SK-N-SH treated with all-trans-retinoic acid at 6 μM for 48 hours (cell line): ENCODE measurements at regions not wholly inside any gene's neighbourhood (a gene's known extent, or its start where the extent isn't known, plus 50 kb on each side); places are given as distances from the start of the nearest gene placed in this dataset.

Source experiments
- ATAC-seq: fragments of 200-7000 bp; cut with Tn5 transposase; 3 replicates; pipeline ENCODE4 v1.9.1; 2020; ENCODE audit warnings: mild to moderate bottlenecking, moderate library complexity
- ARNTL ChIP-seq: fragments of 450-650 bp; formaldehyde crosslinking; IDR thresholded peaks from 2 replicates; pipeline ENCODE4 v1.5.0; 2020; ENCODE audit warnings: low read depth, mild to moderate bottlenecking, moderate library complexity, borderline replicate concordance
- BACH2 ChIP-seq: fragments of 250-450 bp; sonication (Bioruptor Pico); IDR thresholded peaks from 2 replicates; pipeline ENCODE4 v1.9.0; 2021; ENCODE audit warnings: mild to moderate bottlenecking, borderline replicate concordance
- CSDC2 ChIP-seq: fragments of 250-450 bp; sonication (Bioruptor Pico); IDR thresholded peaks from 2 replicates; pipeline ENCODE4 v1.5.0; 2020; ENCODE audit warnings: mild to moderate bottlenecking, moderate library complexity
- ESRRG ChIP-seq: fragments of 250-450 bp; sonication (Bioruptor Pico); IDR thresholded peaks from 2 replicates; pipeline ENCODE4 v1.6.1; 2021; ENCODE audit warnings: mild to moderate bottlenecking
- GLIS3 ChIP-seq: fragments of 250-450 bp; sonication (Bioruptor Pico); IDR thresholded peaks from 2 replicates; pipeline ENCODE4 v1.5.0; 2020; ENCODE audit warnings: mild to moderate bottlenecking, moderate library complexity
- ISL1 ChIP-seq: fragments of 250-450 bp; sonication (Bioruptor Pico); IDR thresholded peaks from 2 replicates; pipeline ENCODE4 v2.1.2; 2022; ENCODE audit warnings: mild to moderate bottlenecking, moderate library complexity
- OSR1 ChIP-seq: fragments of 250-450 bp; sonication (Bioruptor Pico); IDR thresholded peaks from 2 replicates; pipeline ENCODE4 v1.8.0; 2022; ENCODE audit warnings: moderate library complexity, mild to moderate bottlenecking, inconsistent platforms
- SNAI2 ChIP-seq: fragments of 250-450 bp; sonication (Bioruptor Pico); IDR thresholded peaks from 2 replicates; pipeline ENCODE4 v1.5.0; 2020; ENCODE audit warnings: mild to moderate bottlenecking, moderate library complexity
- TCF4 ChIP-seq: fragments of 250-450 bp; sonication (Bioruptor Pico); IDR thresholded peaks from 2 replicates; pipeline ENCODE4 v1.8.0; 2021; ENCODE audit warnings: mild to moderate bottlenecking, moderate library complexity, borderline replicate concordance
- TOX ChIP-seq: fragments of 250-450 bp; sonication (Bioruptor Pico); IDR thresholded peaks from 2 replicates; pipeline ENCODE4 v1.8.0; 2021; ENCODE audit warnings: mild to moderate bottlenecking, moderate library complexity, borderline replicate concordance
- ZC3H10 ChIP-seq: fragments of 250-450 bp; sonication (Bioruptor Pico); IDR thresholded peaks from 2 replicates; pipeline ENCODE4 v1.5.1; 2021; ENCODE audit warnings: mild to moderate bottlenecking, moderate library complexity
- ZFP3 ChIP-seq: fragments of 250-450 bp; sonication (Bioruptor Pico); IDR thresholded peaks from 2 replicates; pipeline ENCODE4 v1.5.0; 2020; ENCODE audit warnings: mild to moderate bottlenecking, moderate library complexity
- ZFP30 ChIP-seq: fragments of 450-650 bp; formaldehyde crosslinking; IDR thresholded peaks from 2 replicates; pipeline ENCODE4 v1.5.0; 2022; ENCODE audit warnings: mild to moderate bottlenecking, moderate library complexity
- ZNF565 ChIP-seq: fragments of 450-650 bp; formaldehyde crosslinking; conservative IDR thresholded peaks from 2 replicates; pipeline ENCODE4 v1.5.0; 2020; ENCODE audit warnings: low read depth, mild to moderate bottlenecking, moderate library complexity
- ZNF70 ChIP-seq: fragments of 450-650 bp; formaldehyde crosslinking; IDR thresholded peaks from 2 replicates; pipeline ENCODE4 v1.5.0; 2020; ENCODE audit warnings: mild to moderate bottlenecking, moderate library complexity
- ZNF8 ChIP-seq: fragments of 450-650 bp; formaldehyde crosslinking; IDR thresholded peaks from 2 replicates; pipeline ENCODE4 v1.5.0; 2020; ENCODE audit warnings: mild to moderate bottlenecking, moderate library complexity
- TF ChIP-seq, protein P1 (sequence below): fragments of 250-450 bp; sonication (Bioruptor Pico); IDR thresholded peaks from 2 replicates; pipeline ENCODE4 v1.5.1; 2021; ENCODE audit warnings: mild to moderate bottlenecking, moderate library complexity
- TF ChIP-seq, protein P2 (sequence below): fragments of 250-450 bp; sonication (Bioruptor Pico); IDR thresholded peaks from 2 replicates; pipeline ENCODE4 v1.8.0; 2020; ENCODE audit warnings: mild to moderate bottlenecking, moderate library complexity, borderline replicate concordance
- TF ChIP-seq, protein P3 (sequence below): fragments of 250-450 bp; sonication (Bioruptor Pico); IDR thresholded peaks from 2 replicates; pipeline ENCODE4 v1.8.0; 2021; ENCODE audit warnings: low read depth, mild to moderate bottlenecking, moderate library complexity, borderline replicate concordance
- TF ChIP-seq, protein P4 (sequence below): fragments of 250-450 bp; sonication (Bioruptor Pico); IDR thresholded peaks from 2 replicates; pipeline ENCODE4 v1.5.0; 2020; ENCODE audit warnings: mild to moderate bottlenecking, moderate library complexity

DNA sequence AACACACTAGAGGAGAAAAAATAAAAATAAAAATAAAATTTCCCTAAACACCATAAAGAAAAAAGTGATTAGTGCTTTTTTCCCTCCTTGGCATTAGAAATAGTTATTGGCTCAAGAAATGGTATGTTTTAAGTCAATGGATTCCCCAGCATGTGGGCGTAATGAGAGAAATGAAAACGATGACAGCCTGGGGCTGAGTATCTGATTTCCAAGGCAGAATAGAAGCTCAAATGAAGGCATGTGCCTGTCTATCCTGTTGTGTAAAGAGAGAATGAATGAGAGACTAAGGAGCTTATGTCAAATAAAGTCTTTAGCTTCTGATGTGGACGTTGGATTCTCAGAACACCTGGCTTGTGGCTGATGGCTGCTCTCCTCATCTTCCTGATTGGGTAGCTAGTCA is 1408.4 kb upstream of the TMEM132C start:
- TF ChIP-seq ZC3H10 (CRISPR knock-in tag), result no peak
- TF ChIP-seq ARNTL (CRISPR knock-in tag), result no peak
- no peak for ATAC-seq

DNA sequence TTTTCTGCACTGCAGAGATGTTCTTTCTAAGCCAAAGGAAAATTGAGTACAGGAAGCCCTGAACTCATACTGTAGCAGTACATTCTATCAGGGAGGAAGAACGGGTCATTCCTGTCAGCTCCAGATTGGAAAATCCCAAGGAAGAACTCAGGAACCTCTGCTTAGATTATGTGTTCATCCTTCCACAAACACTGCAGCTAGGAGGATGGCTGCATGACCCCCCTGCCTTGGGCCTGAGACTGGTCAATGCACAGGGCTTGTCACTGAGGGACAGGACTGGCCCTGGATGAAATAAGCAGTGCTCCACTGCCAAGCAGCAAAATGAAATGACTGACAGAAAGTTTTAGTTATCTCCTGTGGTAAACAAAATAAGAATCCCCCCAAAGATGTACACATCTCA is 1406.8 kb upstream of the TMEM132C start:
- ATAC-seq, result no peak
- TF ChIP-seq TCF4 (CRISPR knock-in tag), result no peak
- no peak for TF ChIP-seq ZNF70 (CRISPR knock-in tag)
- no peak for TF ChIP-seq ARNTL (CRISPR knock-in tag)
- TF ChIP-seq, protein P1, sequence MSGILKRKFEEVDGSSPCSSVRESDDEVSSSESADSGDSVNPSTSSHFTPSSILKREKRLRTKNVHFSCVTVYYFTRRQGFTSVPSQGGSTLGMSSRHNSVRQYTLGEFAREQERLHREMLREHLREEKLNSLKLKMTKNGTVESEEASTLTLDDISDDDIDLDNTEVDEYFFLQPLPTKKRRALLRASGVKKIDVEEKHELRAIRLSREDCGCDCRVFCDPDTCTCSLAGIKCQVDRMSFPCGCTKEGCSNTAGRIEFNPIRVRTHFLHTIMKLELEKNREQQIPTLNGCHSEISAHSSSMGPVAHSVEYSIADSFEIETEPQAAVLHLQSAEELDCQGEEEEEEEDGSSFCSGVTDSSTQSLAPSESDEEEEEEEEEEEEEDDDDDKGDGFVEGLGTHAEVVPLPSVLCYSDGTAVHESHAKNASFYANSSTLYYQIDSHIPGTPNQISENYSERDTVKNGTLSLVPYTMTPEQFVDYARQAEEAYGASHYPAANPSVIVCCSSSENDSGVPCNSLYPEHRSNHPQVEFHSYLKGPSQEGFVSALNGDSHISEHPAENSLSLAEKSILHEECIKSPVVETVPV (CRISPR knock-in tag), result no peak
- TF ChIP-seq ZC3H10 (CRISPR knock-in tag), result no peak
- TF ChIP-seq ISL1 (CRISPR knock-in tag), result no peak
- TF ChIP-seq, protein P2, sequence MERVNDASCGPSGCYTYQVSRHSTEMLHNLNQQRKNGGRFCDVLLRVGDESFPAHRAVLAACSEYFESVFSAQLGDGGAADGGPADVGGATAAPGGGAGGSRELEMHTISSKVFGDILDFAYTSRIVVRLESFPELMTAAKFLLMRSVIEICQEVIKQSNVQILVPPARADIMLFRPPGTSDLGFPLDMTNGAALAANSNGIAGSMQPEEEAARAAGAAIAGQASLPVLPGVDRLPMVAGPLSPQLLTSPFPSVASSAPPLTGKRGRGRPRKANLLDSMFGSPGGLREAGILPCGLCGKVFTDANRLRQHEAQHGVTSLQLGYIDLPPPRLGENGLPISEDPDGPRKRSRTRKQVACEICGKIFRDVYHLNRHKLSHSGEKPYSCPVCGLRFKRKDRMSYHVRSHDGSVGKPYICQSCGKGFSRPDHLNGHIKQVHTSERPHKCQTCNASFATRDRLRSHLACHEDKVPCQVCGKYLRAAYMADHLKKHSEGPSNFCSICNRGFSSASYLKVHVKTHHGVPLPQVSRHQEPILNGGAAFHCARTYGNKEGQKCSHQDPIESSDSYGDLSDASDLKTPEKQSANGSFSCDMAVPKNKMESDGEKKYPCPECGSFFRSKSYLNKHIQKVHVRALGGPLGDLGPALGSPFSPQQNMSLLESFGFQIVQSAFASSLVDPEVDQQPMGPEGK, result no peak
- no peak for TF ChIP-seq ESRRG
- TF ChIP-seq ZNF565, result no peak
- no peak for TF ChIP-seq ZFP3 (CRISPR knock-in tag)
- TF ChIP-seq SNAI2 (CRISPR knock-in tag), result no peak
- no peak for TF ChIP-seq ZNF8 (CRISPR knock-in tag)
- TF ChIP-seq, all 23 proteins: peak for 0

DNA sequence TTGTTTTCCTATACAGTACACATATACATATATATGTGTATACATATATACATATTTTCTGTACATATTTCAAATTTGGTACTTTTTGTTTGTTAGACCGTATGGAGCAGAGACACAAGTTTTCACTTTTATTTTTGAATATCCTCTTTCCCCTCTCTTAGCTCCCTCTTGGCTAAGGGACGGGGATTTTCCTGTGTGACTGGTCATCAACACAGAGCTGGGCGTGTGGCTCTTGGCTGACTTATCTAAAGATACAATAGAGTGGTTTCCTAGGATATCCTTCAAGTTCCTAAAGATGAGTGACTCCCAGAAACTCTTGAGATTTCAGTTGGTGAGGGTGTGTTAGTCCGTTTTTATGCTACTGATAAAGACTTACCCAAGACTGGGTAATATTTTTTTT is 1404.5 kb upstream of the TMEM132C start:
- no peak for ATAC-seq
- no peak for TF ChIP-seq ZFP3 (CRISPR knock-in tag)
- TF ChIP-seq, protein P3, sequence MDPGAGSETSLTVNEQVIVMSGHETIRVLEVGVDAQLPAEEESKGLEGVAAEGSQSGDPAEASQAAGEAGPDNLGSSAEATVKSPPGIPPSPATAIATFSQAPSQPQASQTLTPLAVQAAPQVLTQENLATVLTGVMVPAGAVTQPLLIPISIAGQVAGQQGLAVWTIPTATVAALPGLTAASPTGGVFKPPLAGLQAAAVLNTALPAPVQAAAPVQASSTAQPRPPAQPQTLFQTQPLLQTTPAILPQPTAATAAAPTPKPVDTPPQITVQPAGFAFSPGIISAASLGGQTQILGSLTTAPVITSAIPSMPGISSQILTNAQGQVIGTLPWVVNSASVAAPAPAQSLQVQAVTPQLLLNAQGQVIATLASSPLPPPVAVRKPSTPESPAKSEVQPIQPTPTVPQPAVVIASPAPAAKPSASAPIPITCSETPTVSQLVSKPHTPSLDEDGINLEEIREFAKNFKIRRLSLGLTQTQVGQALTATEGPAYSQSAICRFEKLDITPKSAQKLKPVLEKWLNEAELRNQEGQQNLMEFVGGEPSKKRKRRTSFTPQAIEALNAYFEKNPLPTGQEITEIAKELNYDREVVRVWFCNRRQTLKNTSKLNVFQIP, result no peak
- no peak for TF ChIP-seq OSR1 (CRISPR knock-in tag)
- TF ChIP-seq, protein P1 (CRISPR knock-in tag), result no peak
- TF ChIP-seq, protein P4, sequence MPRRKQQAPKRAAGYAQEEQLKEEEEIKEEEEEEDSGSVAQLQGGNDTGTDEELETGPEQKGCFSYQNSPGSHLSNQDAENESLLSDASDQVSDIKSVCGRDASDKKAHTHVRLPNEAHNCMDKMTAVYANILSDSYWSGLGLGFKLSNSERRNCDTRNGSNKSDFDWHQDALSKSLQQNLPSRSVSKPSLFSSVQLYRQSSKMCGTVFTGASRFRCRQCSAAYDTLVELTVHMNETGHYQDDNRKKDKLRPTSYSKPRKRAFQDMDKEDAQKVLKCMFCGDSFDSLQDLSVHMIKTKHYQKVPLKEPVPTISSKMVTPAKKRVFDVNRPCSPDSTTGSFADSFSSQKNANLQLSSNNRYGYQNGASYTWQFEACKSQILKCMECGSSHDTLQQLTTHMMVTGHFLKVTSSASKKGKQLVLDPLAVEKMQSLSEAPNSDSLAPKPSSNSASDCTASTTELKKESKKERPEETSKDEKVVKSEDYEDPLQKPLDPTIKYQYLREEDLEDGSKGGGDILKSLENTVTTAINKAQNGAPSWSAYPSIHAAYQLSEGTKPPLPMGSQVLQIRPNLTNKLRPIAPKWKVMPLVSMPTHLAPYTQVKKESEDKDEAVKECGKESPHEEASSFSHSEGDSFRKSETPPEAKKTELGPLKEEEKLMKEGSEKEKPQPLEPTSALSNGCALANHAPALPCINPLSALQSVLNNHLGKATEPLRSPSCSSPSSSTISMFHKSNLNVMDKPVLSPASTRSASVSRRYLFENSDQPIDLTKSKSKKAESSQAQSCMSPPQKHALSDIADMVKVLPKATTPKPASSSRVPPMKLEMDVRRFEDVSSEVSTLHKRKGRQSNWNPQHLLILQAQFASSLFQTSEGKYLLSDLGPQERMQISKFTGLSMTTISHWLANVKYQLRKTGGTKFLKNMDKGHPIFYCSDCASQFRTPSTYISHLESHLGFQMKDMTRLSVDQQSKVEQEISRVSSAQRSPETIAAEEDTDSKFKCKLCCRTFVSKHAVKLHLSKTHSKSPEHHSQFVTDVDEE (CRISPR knock-in tag), result no peak
- no peak for TF ChIP-seq GLIS3 (CRISPR knock-in tag)
- no peak for TF ChIP-seq ESRRG
- no peak for TF ChIP-seq ZNF8 (CRISPR knock-in tag)
- no peak for TF ChIP-seq ISL1 (CRISPR knock-in tag)
- TF ChIP-seq CSDC2, result no peak

DNA sequence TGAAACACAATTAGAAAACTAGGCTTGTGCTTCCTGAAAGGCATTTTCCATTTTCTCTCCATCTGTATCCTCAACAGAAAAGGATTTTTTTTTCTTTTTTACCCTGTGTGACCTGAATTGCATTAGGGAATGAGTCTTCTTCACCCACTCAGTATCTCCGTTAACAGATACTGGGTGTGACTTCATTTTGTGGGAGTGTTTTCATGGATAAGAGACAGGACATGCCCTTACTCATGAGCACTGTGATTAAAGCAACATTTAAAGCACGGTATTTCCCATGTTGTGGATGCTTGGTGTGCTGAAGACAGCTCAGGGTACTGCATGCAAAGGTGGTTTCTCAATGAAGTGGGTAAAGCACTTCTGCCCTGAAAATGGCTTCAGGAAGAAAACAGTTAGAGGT is 1397.3 kb upstream of the TMEM132C start:
- ATAC-seq, result no peak
- no peak for TF ChIP-seq BACH2 (CRISPR knock-in tag)
- no peak for TF ChIP-seq CSDC2
- no peak for TF ChIP-seq TOX
- no peak for TF ChIP-seq GLIS3 (CRISPR knock-in tag)
- TF ChIP-seq, protein P2, result no peak
- no peak for TF ChIP-seq ESRRG
- TF ChIP-seq ZC3H10 (CRISPR knock-in tag), result no peak
- TF ChIP-seq, protein P3, result no peak
- TF ChIP-seq ZFP30 (CRISPR knock-in tag), result no peak
